ENCODE measurements at regions not wholly inside any gene's neighbourhood (a gene's known extent, or its start where the extent isn't known, plus 50 kb on each side); places are given as distances from the start of the nearest gene placed in this dataset.

DNA sequence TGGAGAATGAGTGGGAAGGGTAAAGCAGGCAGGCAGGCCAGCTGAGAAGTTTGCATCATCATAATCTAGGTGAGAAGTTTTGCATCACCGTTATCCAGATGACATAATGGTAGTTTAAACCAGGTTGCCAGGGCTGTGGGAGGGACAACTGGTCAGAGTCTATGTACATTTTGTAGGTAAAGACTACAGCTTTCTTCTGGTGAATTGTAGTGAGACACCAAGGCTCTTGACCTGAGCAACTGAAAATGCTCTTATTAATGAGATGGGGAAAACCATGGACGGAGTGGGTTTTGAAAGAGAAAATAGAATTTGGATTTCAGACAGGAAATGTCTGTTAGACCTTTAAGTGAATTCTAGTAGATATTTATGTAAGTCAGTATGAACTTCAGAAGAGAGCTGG, 76.0 kb upstream of the VEGFC start:
- no peak overlapping the region for H3K4me3 Mint-ChIP-seq
- H3K4me1 ChIP-seq (ENCODE audit: control insufficient read depth, insufficient read depth, low read length), result no peaks in the 10 kb centered on the region
- H3K9me3 ChIP-seq (ENCODE audit: control insufficient read depth, insufficient read depth, low read length), result peaks cover 3% of the 10 kb centered on the region
- no peaks in the 10 kb centered on the region for H3K36me3 Mint-ChIP-seq
- DNase-seq (no peak), ATAC-seq (no peak)
- H3K36me3 ChIP-seq (ENCODE audit: control insufficient read depth, insufficient read depth, low read length), result no peaks in the 10 kb centered on the region
- TF ChIP-seq CTCF (IDR thresholded peaks at IDR 0.05), result no peak
- H3K27ac Mint-ChIP-seq, result no peak overlapping the region
- intact Hi-C loops (cut with micrococcal nuclease), result no loop called here
- H3K9me3 Mint-ChIP-seq, result peaks cover 16% of the 10 kb centered on the region in 2 donors
- H3K27me3 Mint-ChIP-seq (ENCODE audit: low read depth in 2 of 2), result no peaks in the 10 kb centered on the region
- H3K27ac ChIP-seq (ENCODE audit: low read length), result no peak overlapping the region
- no peaks in the 10 kb centered on the region for H3K27me3 ChIP-seq (ENCODE audit: control insufficient read depth, insufficient read depth, low read length)
- no peak overlapping the region for H3K4me3 ChIP-seq (ENCODE audit: low read length)
- H3K4me1 Mint-ChIP-seq, result no peaks in the 10 kb centered on the region
- WGBS (ENCODE audit: insufficient coverage), result 58% methylated on average over 2 of the region's 2 CpGs

GRCh38 chr4:176872461-176872860, 79.7 kb upstream of the VEGFC start:
- Histone ChIP-seq H3K9me3 (ENCODE audit: control insufficient read depth, insufficient read depth, low read length) (no peaks in the 10 kb centered on the region), H3K27ac (ENCODE audit: low read length) (no peak overlapping the region), H3K4me3 (ENCODE audit: low read length) (no peak overlapping the region), H3K27me3 (ENCODE audit: control insufficient read depth, insufficient read depth, low read length) (no peaks in the 10 kb centered on the region), H3K36me3 (ENCODE audit: control insufficient read depth, insufficient read depth, low read length) (no peaks in the 10 kb centered on the region), H3K4me1 (ENCODE audit: control insufficient read depth, insufficient read depth, low read length) (no peaks in the 10 kb centered on the region)
- peaks cover 18 to 19% of the 10 kb centered on the region in 2 donors for H3K9me3 Mint-ChIP-seq
- DNase-seq (no peak), ATAC-seq (no peak)
- intact Hi-C loops (cut with micrococcal nuclease), result no loop called here
- H3K27ac Mint-ChIP-seq, result no peak overlapping the region
- H3K4me3 Mint-ChIP-seq, result no peak overlapping the region
- H3K27me3 Mint-ChIP-seq (ENCODE audit: low read depth in 2 of 2), result no peaks in the 10 kb centered on the region
- 82% methylated on average over 3 of the region's 3 CpGs for WGBS (ENCODE audit: insufficient coverage)
- H3K4me1 Mint-ChIP-seq, result no peaks in the 10 kb centered on the region
- no peak for TF ChIP-seq CTCF (IDR thresholded peaks at IDR 0.05)
- H3K36me3 Mint-ChIP-seq, result no peaks in the 10 kb centered on the region

DNA sequence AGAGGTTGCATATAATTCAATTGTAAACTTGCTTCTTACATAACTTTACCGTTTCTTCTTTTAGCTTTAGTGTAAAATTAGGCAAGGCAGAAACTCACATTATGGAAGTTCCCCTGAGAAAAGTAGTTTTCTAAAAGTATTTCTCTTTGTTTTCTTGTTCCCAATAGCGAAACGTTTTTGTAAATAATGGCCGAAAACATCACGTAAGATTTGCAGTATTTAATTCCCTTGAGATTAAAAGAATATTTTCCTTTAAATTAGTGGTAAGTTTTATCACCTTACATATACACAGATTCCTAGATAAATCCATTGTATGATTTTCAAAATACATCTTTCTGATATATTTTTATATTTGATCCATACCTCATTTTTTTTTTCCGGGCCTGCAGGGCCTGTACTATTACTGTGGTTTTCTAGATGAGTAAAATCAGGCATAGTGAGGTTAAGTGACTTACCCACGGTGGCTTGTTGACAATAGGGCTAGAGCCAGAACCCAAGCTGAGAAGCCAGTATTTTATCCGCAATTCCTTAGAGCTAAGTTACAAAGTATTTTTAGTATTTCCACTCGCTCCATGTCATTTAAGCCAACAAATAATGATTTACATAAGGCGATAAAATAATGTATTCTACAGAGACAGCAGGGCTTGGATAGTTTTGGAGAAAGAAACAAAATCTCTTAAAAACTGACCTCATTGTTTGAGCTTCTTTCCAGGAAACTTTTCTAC, 82.2 kb upstream of the VEGFC start:
- Histone ChIP-seq H3K27ac (ENCODE audit: low read length) (no peak overlapping the region), H3K36me3 (ENCODE audit: control insufficient read depth, insufficient read depth, low read length) (no peaks in the 10 kb centered on the region), H3K4me1 (ENCODE audit: control insufficient read depth, insufficient read depth, low read length) (no peaks in the 10 kb centered on the region), H3K4me3 (ENCODE audit: low read length) (no peak overlapping the region), H3K27me3 (ENCODE audit: control insufficient read depth, insufficient read depth, low read length) (no peaks in the 10 kb centered on the region), H3K9me3 (ENCODE audit: control insufficient read depth, insufficient read depth, low read length) (no peaks in the 10 kb centered on the region)
- Mint-ChIP-seq H3K27ac (no peak overlapping the region), H3K4me1 (no peaks in the 10 kb centered on the region), H3K36me3 (no peaks in the 10 kb centered on the region), H3K9me3 (peaks cover 12 to 14% of the 10 kb centered on the region in 2 donors), H3K4me3 (no peak overlapping the region), H3K27me3 (ENCODE audit: low read depth in 2 of 2) (no peaks in the 10 kb centered on the region)
- intact Hi-C loops (cut with micrococcal nuclease), result no loop called here
- no peak for TF ChIP-seq CTCF (IDR thresholded peaks at IDR 0.05)
- DNase-seq, result no peak
- WGBS (ENCODE audit: insufficient coverage), result 98% methylated on average over 4 of the region's 10 CpGs
- ATAC-seq, result no peak

DNA sequence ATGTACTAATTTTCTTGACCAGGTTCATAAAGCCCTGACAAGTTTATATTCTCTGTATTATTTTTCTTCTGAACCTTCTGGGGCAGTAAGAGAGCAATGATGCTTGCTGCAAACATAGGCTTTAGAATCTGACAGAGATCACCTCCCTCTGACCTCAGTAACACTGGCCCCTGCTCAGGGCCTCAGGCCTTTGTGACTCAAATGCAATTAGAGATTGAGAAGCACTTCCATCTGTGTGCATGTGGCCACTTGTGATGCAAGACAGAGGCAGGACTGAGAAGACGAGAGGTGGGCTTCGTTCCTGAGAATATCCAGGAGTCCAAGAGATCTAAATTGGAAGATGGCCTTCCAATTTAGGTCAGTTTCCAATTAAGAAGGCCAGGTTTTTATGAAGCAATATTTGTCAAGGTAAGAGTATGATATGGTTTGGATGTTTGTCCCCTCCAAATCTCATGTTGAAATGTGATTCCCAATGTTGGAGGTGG, 82.8 kb upstream of the VEGFC start:
- H3K4me1 Mint-ChIP-seq, result no peaks in the 10 kb centered on the region
- no peak for ATAC-seq
- TF ChIP-seq CTCF (IDR thresholded peaks at IDR 0.05), result no peak
- no peak overlapping the region for H3K27ac ChIP-seq (ENCODE audit: low read length)
- intact Hi-C loops (cut with micrococcal nuclease), result no loop called here
- no peak overlapping the region for H3K4me3 Mint-ChIP-seq
- H3K4me3 ChIP-seq (ENCODE audit: low read length), result no peak overlapping the region
- H3K9me3 ChIP-seq (ENCODE audit: control insufficient read depth, insufficient read depth, low read length), result no peaks in the 10 kb centered on the region
- H3K36me3 ChIP-seq (ENCODE audit: control insufficient read depth, insufficient read depth, low read length), result no peaks in the 10 kb centered on the region
- WGBS (ENCODE audit: insufficient coverage), result 26% methylated on average over 2 of the region's 2 CpGs
- no peak overlapping the region for H3K27ac Mint-ChIP-seq
- DNase-seq, result no peak
- H3K4me1 ChIP-seq (ENCODE audit: control insufficient read depth, insufficient read depth, low read length), result no peaks in the 10 kb centered on the region
- peaks cover 12 to 14% of the 10 kb centered on the region in 2 donors for H3K9me3 Mint-ChIP-seq
- H3K36me3 Mint-ChIP-seq, result no peaks in the 10 kb centered on the region
- no peaks in the 10 kb centered on the region for H3K27me3 ChIP-seq (ENCODE audit: control insufficient read depth, insufficient read depth, low read length)
- no peaks in the 10 kb centered on the region for H3K27me3 Mint-ChIP-seq (ENCODE audit: low read depth in 2 of 2)

All from natural killer cell (primary cell).